Mesothelial cell of epicardium (in vitro differentiated cells): ENCODE measurements at regions not wholly inside any gene's neighbourhood (a gene's known extent, or its start where the extent isn't known, plus 50 kb on each side); places are given as distances from the start of the nearest gene placed in this dataset.

Experiments used
- DNase-seq, 2 experiments: peaks; one replicate each; pipeline ENCODE4 v3.0.0; 2021; ENCODE audit warnings: low spot score in 2 of 2; ENCODE audit not compliant: unreplicated experiment in 2 of 2
- H3K27ac Mint-ChIP-seq: 2 replicates; pipeline ENCODE4 v1.8.0; 2021; ENCODE audit warnings: mixed read lengths
- H3K27me3 Mint-ChIP-seq: 2 replicates; pipeline ENCODE4 v1.8.0; 2021; ENCODE audit warnings: low read depth, mixed read lengths
- H3K36me3 Mint-ChIP-seq: 2 replicates; pipeline ENCODE4 v1.8.0; 2021; ENCODE audit warnings: mixed read lengths
- H3K4me1 Mint-ChIP-seq: 2 replicates; pipeline ENCODE4 v1.8.0; 2021; ENCODE audit warnings: mixed read lengths
- H3K4me3 Mint-ChIP-seq: 2 replicates; pipeline ENCODE4 v1.8.0; 2021; ENCODE audit warnings: mild to moderate bottlenecking, moderate library complexity, mixed read lengths
- H3K9me3 Mint-ChIP-seq: 2 replicates; pipeline ENCODE4 v1.8.0; 2021; ENCODE audit warnings: mixed read lengths
- CTCF ChIP-seq: fragments of 200-600 bp; sonication (generic); IDR thresholded peaks from one replicate; pipeline ENCODE4 v1.5.0; 2021; ENCODE audit warnings: antibody characterized with exemption; ENCODE audit not compliant: unreplicated experiment

GRCh38 chr2:239678666-239679296 lies 278.0 kb upstream of the HDAC4 start:
- H3K27ac Mint-ChIP-seq: no peak overlapping the region
- no peaks in the 10 kb centered on the region for H3K36me3 Mint-ChIP-seq
- peaks cover 7% of the 10 kb centered on the region for H3K9me3 Mint-ChIP-seq
- no peaks in the 10 kb centered on the region for H3K4me1 Mint-ChIP-seq
- no peak overlapping the region for H3K4me3 Mint-ChIP-seq
- DNase-seq: no peak
- peaks cover 32% of the 10 kb centered on the region for H3K27me3 Mint-ChIP-seq
- no peak for TF ChIP-seq CTCF

GRCh38 chr2:239678186-239678490 lies 277.3 kb upstream of the HDAC4 start:
- no peak for DNase-seq
- no peak for TF ChIP-seq CTCF
- Mint-ChIP-seq H3K27me3 (peaks cover 28% of the 10 kb centered on the region), H3K27ac (no peak overlapping the region), H3K9me3 (peaks cover 7% of the 10 kb centered on the region), H3K36me3 (no peaks in the 10 kb centered on the region), H3K4me3 (no peak overlapping the region), H3K4me1 (no peaks in the 10 kb centered on the region)

GRCh38 chr2:239677453-239678185 lies 276.8 kb upstream of the HDAC4 start:
- peaks cover 2% of the 10 kb centered on the region for H3K9me3 Mint-ChIP-seq
- H3K36me3 Mint-ChIP-seq: no peaks in the 10 kb centered on the region
- peaks cover 26% of the 10 kb centered on the region for H3K27me3 Mint-ChIP-seq
- no peak for TF ChIP-seq CTCF
- no peak overlapping the region for H3K27ac Mint-ChIP-seq
- DNase-seq: peak in 1 of 2 experiments; percentile 33
- H3K4me3 Mint-ChIP-seq: no peak overlapping the region
- H3K4me1 Mint-ChIP-seq: no peaks in the 10 kb centered on the region

GRCh38 chr2:239676716-239677452 lies 276.1 kb upstream of the HDAC4 start:
- H3K36me3 Mint-ChIP-seq: no peaks in the 10 kb centered on the region
- no peaks in the 10 kb centered on the region for H3K9me3 Mint-ChIP-seq
- DNase-seq: peak in 1 of 2 experiments; percentile 22
- no peaks in the 10 kb centered on the region for H3K4me1 Mint-ChIP-seq
- H3K27ac Mint-ChIP-seq: no peak overlapping the region
- no peak for TF ChIP-seq CTCF
- peaks cover 20% of the 10 kb centered on the region for H3K27me3 Mint-ChIP-seq
- H3K4me3 Mint-ChIP-seq: no peak overlapping the region

- Mint-ChIP-seq H3K4me3 (no peak overlapping the region), H3K9me3 (no peaks in the 10 kb centered on the region), H3K36me3 (no peaks in the 10 kb centered on the region), H3K4me1 (no peaks in the 10 kb centered on the region), H3K27ac (no peak overlapping the region), H3K27me3 (peaks cover 15% of the 10 kb centered on the region)
- no peak for TF ChIP-seq CTCF
- peak in 1 of 2 experiments; percentile 26 for DNase-seq
Measured at GRCh38 chr2:239675826-239676715, 275.3 kb upstream of the HDAC4 start.
